HG03066 (cell line): ENCODE measurements at regions not wholly inside any gene's neighbourhood (a gene's known extent, or its start where the extent isn't known, plus 50 kb on each side); places are given as distances from the start of the nearest gene placed in this dataset.
"Not testable (repeated sequence)": the region's sequence is repeated elsewhere in the genome, so short reads cannot be mapped to it uniquely, and the experiment has no call there.

Experiments used
- ATAC-seq: cut with Tn5 transposase; IDR thresholded peaks from one replicate; pipeline ENCODE4 v1.9.1; 2021; ENCODE audit warnings: low read depth; ENCODE audit not compliant: unreplicated experiment

GRCh38 chr3:22371607-22372291 is 620.7 kb upstream of the ZNF385D start:
- ATAC-seq, result no peak

GRCh38 chr3:22372292-22373062 is 621.5 kb upstream of the ZNF385D start:
- ATAC-seq, result no peak

GRCh38 chr3:22373182-22373581 is 622.2 kb upstream of the ZNF385D start:
- ATAC-seq, result no peak

GRCh38 chr3:22373827-22374226 is 622.8 kb upstream of the ZNF385D start:
- no peak for ATAC-seq

- no peak for ATAC-seq
Observed at GRCh38 chr3:22377421-22377820, 626.4 kb upstream of the ZNF385D start.

- no peak for ATAC-seq
Observed at GRCh38 chr3:22378869-22379268, 627.9 kb upstream of the ZNF385D start.

- no peak for ATAC-seq
Observed at GRCh38 chr3:22380253-22380652, 629.2 kb upstream of the ZNF385D start.

GRCh38 chr3:22381564-22381963 is 630.6 kb upstream of the ZNF385D start:
- not testable (repeated sequence) for ATAC-seq

GRCh38 chr3:22383285-22383684 is 632.3 kb upstream of the ZNF385D start:
- no peak for ATAC-seq

- ATAC-seq, result no peak
Observed at GRCh38 chr3:22386107-22386506, 635.1 kb upstream of the ZNF385D start.

- no peak for ATAC-seq
Observed at GRCh38 chr3:22392286-22392685, 641.3 kb upstream of the ZNF385D start.

GRCh38 chr3:22392859-22393258 is 641.8 kb upstream of the ZNF385D start:
- no peak for ATAC-seq

- no peak for ATAC-seq
Observed at GRCh38 chr3:22399566-22399965, 648.6 kb upstream of the ZNF385D start.

GRCh38 chr3:22401499-22401898 is 650.5 kb upstream of the ZNF385D start:
- ATAC-seq, result no peak

- no peak for ATAC-seq
Observed at GRCh38 chr3:22414239-22414638, 663.2 kb upstream of the ZNF385D start.

- ATAC-seq, result not testable (repeated sequence)
Observed at GRCh38 chr3:22416838-22417446, 665.9 kb upstream of the ZNF385D start.

- no peak for ATAC-seq
Observed at GRCh38 chr3:22419261-22419660, 668.3 kb upstream of the ZNF385D start.

GRCh38 chr3:22421589-22421988 is 670.6 kb upstream of the ZNF385D start:
- ATAC-seq, result no peak

- no peak for ATAC-seq
Observed at GRCh38 chr3:22431334-22431733, 680.3 kb upstream of the ZNF385D start.

GRCh38 chr3:22439626-22440025 is 688.6 kb upstream of the ZNF385D start:
- no peak for ATAC-seq

GRCh38 chr3:22441711-22442110 is 690.7 kb upstream of the ZNF385D start:
- no peak for ATAC-seq
